PC-9 (cell line): ENCODE measurements at regions not wholly inside any gene's neighbourhood (a gene's known extent, or its start where the extent isn't known, plus 50 kb on each side); places are given as distances from the start of the nearest gene placed in this dataset.

Experiments used
- CTCF ChIP-seq: fragments of 200-600 bp; sonication (generic); conservative IDR thresholded peaks from 2 replicates; pipeline ENCODE4 v1.6.1; 2017; ENCODE audit warnings: mixed run types, antibody characterized with exemption, mild to moderate bottlenecking, moderate library complexity
- EZH2 ChIP-seq: fragments of 200-600 bp; sonication (generic); IDR thresholded peaks from 2 replicates; pipeline ENCODE4 v1.8.0; 2017; ENCODE audit warnings: antibody characterized with exemption, low read depth

- no peak for TF ChIP-seq CTCF
- no peak for TF ChIP-seq EZH2
Measured at GRCh38 chr22:47631571-47632102, 869.2 kb downstream of the TBC1D22A start.
